Astrocyte (in vitro differentiated cells and primary cell): ENCODE measurements at regions not wholly inside any gene's neighbourhood (a gene's known extent, or its start where the extent isn't known, plus 50 kb on each side); places are given as distances from the start of the nearest gene placed in this dataset.
"Not testable (repeated sequence)": the region's sequence is repeated elsewhere in the genome, so short reads cannot be mapped to it uniquely, and the experiment has no call there.

Source experiments
- DNase-seq: peaks from one replicate; pipeline ENCODE4 v3.0.0-alpha.2; 2010; ENCODE audit warnings: low read depth
- FAIRE-seq: peaks from 2 replicates; lab custom pipeline; 2011; peaks lifted over from hg19 to GRCh38; lab: Jason Lieb, UNC
- H2AFZ ChIP-seq: 2 replicates; pipeline ENCODE4 v1.6.0; 2012; ENCODE audit warnings: low read depth, low read length, inconsistent platforms
- H3K27ac ChIP-seq: 2 replicates; pipeline ENCODE4 v1.5.1; 2011; ENCODE audit warnings: low read depth, low read length, inconsistent platforms
- H3K27me3 ChIP-seq: 2 replicates; pipeline ENCODE4 v1.6.0; 2011; ENCODE audit warnings: low read length, inconsistent platforms; ENCODE audit not compliant: insufficient read depth
- H3K36me3 ChIP-seq: 2 replicates; pipeline ENCODE4 v1.5.1; 2011; ENCODE audit warnings: low read length, inconsistent platforms; ENCODE audit not compliant: insufficient read depth
- H3K4me1 ChIP-seq: 2 replicates; pipeline ENCODE4 v1.5.1; 2011; ENCODE audit warnings: low read length, inconsistent platforms; ENCODE audit not compliant: insufficient read depth
- H3K4me2 ChIP-seq: 2 replicates; pipeline ENCODE4 v1.6.0; 2012; ENCODE audit warnings: low read length, inconsistent platforms
- H3K4me3 ChIP-seq: 2 replicates; pipeline ENCODE4 v1.5.1; 2011; ENCODE audit warnings: low read depth, mild to moderate bottlenecking, low read length, inconsistent platforms; ENCODE audit not compliant: insufficient read depth
- H3K79me2 ChIP-seq: 2 replicates; pipeline ENCODE4 v1.6.0; 2012; ENCODE audit warnings: mild to moderate bottlenecking, low read length, inconsistent platforms; ENCODE audit not compliant: insufficient read depth
- H3K9ac ChIP-seq: 2 replicates; pipeline ENCODE4 v1.6.0; 2012; ENCODE audit warnings: mild to moderate bottlenecking, low read length, inconsistent platforms
- H3K9me3 ChIP-seq: 2 replicates; pipeline ENCODE4 v1.5.1; 2012; ENCODE audit warnings: low read depth, mild to moderate bottlenecking, low read length, inconsistent platforms; ENCODE audit not compliant: insufficient read depth
- H4K20me1 ChIP-seq: 2 replicates; pipeline ENCODE4 v1.6.0; 2012; ENCODE audit warnings: low read length, inconsistent platforms; ENCODE audit not compliant: insufficient read depth
- H3K27ac Mint-ChIP-seq: one replicate; pipeline ENCODE4 v1.8.0; 2021; ENCODE audit warnings: mild to moderate bottlenecking, mixed read lengths; ENCODE audit not compliant: unreplicated experiment
- H3K27me3 Mint-ChIP-seq: one replicate; pipeline ENCODE4 v1.8.0; 2021; ENCODE audit warnings: low read depth, mixed read lengths; ENCODE audit not compliant: unreplicated experiment
- H3K36me3 Mint-ChIP-seq: one replicate; pipeline ENCODE4 v1.8.0; 2021; ENCODE audit warnings: low read depth, mixed read lengths; ENCODE audit not compliant: unreplicated experiment
- H3K4me1 Mint-ChIP-seq: one replicate; pipeline ENCODE4 v1.8.0; 2021; ENCODE audit warnings: low read depth, mixed read lengths; ENCODE audit not compliant: unreplicated experiment
- H3K4me3 Mint-ChIP-seq: one replicate; pipeline ENCODE4 v1.8.0; 2021; ENCODE audit warnings: mild to moderate bottlenecking, moderate library complexity, mixed read lengths; ENCODE audit not compliant: unreplicated experiment
- H3K9me3 Mint-ChIP-seq: one replicate; pipeline ENCODE4 v1.8.0; 2021; ENCODE audit warnings: mild to moderate bottlenecking, mixed read lengths; ENCODE audit not compliant: unreplicated experiment
- CTCF ChIP-seq: IDR thresholded peaks from 2 replicates; pipeline ENCODE4 v1.5.1; 2011; ENCODE audit warnings: low read depth, mild to moderate bottlenecking, inconsistent platforms, low read length, moderate library complexity; ENCODE audit not compliant: insufficient read depth
- EZH2 ChIP-seq: IDR thresholded peaks from 2 replicates; pipeline ENCODE4 v1.6.1; 2012; ENCODE audit warnings: mild to moderate bottlenecking, low read length, inconsistent platforms; ENCODE audit not compliant: insufficient read depth

GRCh38 chr5:62814991-62815390, 236.4 kb downstream of the LRRC70 start:
- no peaks in the 10 kb centered on the region for H3K36me3 ChIP-seq
- no peaks in the 10 kb centered on the region for H4K20me1 ChIP-seq
- no peak overlapping the region for H3K9ac ChIP-seq
- no peaks in the 10 kb centered on the region for H3K27me3 Mint-ChIP-seq
- TF ChIP-seq EZH2 (no peak), CTCF (no peak)
- H2AFZ ChIP-seq, result no peak overlapping the region
- no peak overlapping the region for H3K4me3 ChIP-seq
- H3K36me3 Mint-ChIP-seq, result peaks cover 2% of the 10 kb centered on the region
- H3K27me3 ChIP-seq, result no peaks in the 10 kb centered on the region
- FAIRE-seq (no peak), DNase-seq (no peak)
- H3K4me1 ChIP-seq, result no peaks in the 10 kb centered on the region
- H3K9me3 Mint-ChIP-seq, result no peaks in the 10 kb centered on the region
- no peak overlapping the region for H3K4me2 ChIP-seq
- H3K27ac Mint-ChIP-seq, result no peak overlapping the region
- no peaks in the 10 kb centered on the region for H3K79me2 ChIP-seq
- H3K9me3 ChIP-seq, result peaks cover 7% of the 10 kb centered on the region
- H3K27ac ChIP-seq, result no peak overlapping the region
- no peak overlapping the region for H3K4me3 Mint-ChIP-seq
- H3K4me1 Mint-ChIP-seq, result no peaks in the 10 kb centered on the region

- Mint-ChIP-seq H3K9me3 (no peaks in the 10 kb centered on the region), H3K36me3 (peaks cover 2% of the 10 kb centered on the region), H3K4me3 (no peak overlapping the region), H3K27ac (no peak overlapping the region), H3K4me1 (no peaks in the 10 kb centered on the region), H3K27me3 (no peaks in the 10 kb centered on the region)
- Histone ChIP-seq H3K4me3 (no peak overlapping the region), H3K79me2 (no peaks in the 10 kb centered on the region), H3K27ac (no peak overlapping the region), H3K27me3 (no peaks in the 10 kb centered on the region), H3K4me1 (no peaks in the 10 kb centered on the region), H3K4me2 (no peak overlapping the region), H4K20me1 (no peaks in the 10 kb centered on the region), H3K36me3 (no peaks in the 10 kb centered on the region), H3K9me3 (peaks cover 7% of the 10 kb centered on the region), H2AFZ (no peak overlapping the region), H3K9ac (no peak overlapping the region)
- no peak for TF ChIP-seq EZH2
- no peak for TF ChIP-seq CTCF
- no peak for DNase-seq
- FAIRE-seq, result no peak
These were observed 234.1 kb downstream of the LRRC70 start for GRCh38 chr5:62812621-62813255.

- not testable (repeated sequence) for H3K9me3 Mint-ChIP-seq
These were observed 226.2 kb downstream of the LRRC70 start for GRCh38 chr5:62804819-62805218.

More at GRCh38 chr5:62804819-62805218, 226.2 kb downstream of the LRRC70 start:
- not testable (repeated sequence) for H4K20me1 ChIP-seq, H3K4me1 ChIP-seq, H3K4me1 Mint-ChIP-seq, H3K79me2 ChIP-seq, H3K4me3 ChIP-seq, H3K4me3 Mint-ChIP-seq, H3K36me3 Mint-ChIP-seq, H3K27me3 ChIP-seq, H3K36me3 ChIP-seq, H2AFZ ChIP-seq, H3K27me3 Mint-ChIP-seq, H3K9ac ChIP-seq, DNase-seq, H3K27ac Mint-ChIP-seq, FAIRE-seq, H3K9me3 ChIP-seq, H3K27ac ChIP-seq, H3K4me2 ChIP-seq
